GM23338 (cell line): ENCODE measurements at regions not wholly inside any gene's neighbourhood (a gene's known extent, or its start where the extent isn't known, plus 50 kb on each side); places are given as distances from the start of the nearest gene placed in this dataset.

Source experiments
- ATAC-seq: fragments of 200-7000 bp; cut with Tn5 transposase; 3 replicates; pipeline ENCODE4 v1.9.1; 2020
- DNase-seq: peaks from one replicate; pipeline ENCODE4 v3.0.0-alpha.2; 2015; ENCODE audit warnings: low spot score
- H2AFZ ChIP-seq: fragments of 200-600 bp; sonication (generic); 2 replicates; pipeline ENCODE4 v1.8.0; 2016; ENCODE audit warnings: antibody characterized with exemption, mild to moderate bottlenecking, moderate library complexity
- H3F3A ChIP-seq: fragments of 200-600 bp; sonication (generic); replicated peaks from 2 replicates; pipeline ENCODE4 v1.8.0; 2017; ENCODE audit warnings: antibody characterized with exemption, mixed run types, low read depth
- H3K27ac ChIP-seq: fragments of 200-600 bp; sonication (generic); 2 replicates; pipeline ENCODE4 v1.6.1; 2016; ENCODE audit warnings: low read depth
- H3K27me3 ChIP-seq: fragments of 200-600 bp; sonication (generic); 2 replicates; pipeline ENCODE4 v1.8.0; 2016; ENCODE audit warnings: mild to moderate bottlenecking, mixed run types, moderate library complexity; ENCODE audit not compliant: insufficient read depth
- H3K36me3 ChIP-seq: fragments of 200-600 bp; sonication (generic); 2 replicates; pipeline ENCODE4 v1.8.0; 2016; ENCODE audit warnings: mild to moderate bottlenecking; ENCODE audit not compliant: insufficient read depth
- H3K4me1 ChIP-seq: fragments of 200-600 bp; sonication (generic); 2 replicates; pipeline ENCODE4 v1.8.0; 2016; ENCODE audit warnings: mild to moderate bottlenecking, moderate library complexity; ENCODE audit not compliant: insufficient read depth
- H3K4me2 ChIP-seq: fragments of 200-600 bp; sonication (generic); 2 replicates; pipeline ENCODE4 v1.7.1; 2017; ENCODE audit warnings: mixed run types
- H3K4me3 ChIP-seq: fragments of 200-600 bp; sonication (generic); 2 replicates; pipeline ENCODE4 v1.6.1; 2016; ENCODE audit warnings: mixed run types
- H3K79me2 ChIP-seq: fragments of 200-600 bp; sonication (generic); replicated peaks from 2 replicates; pipeline ENCODE4 v1.8.0; 2017; ENCODE audit warnings: mild to moderate bottlenecking; ENCODE audit not compliant: insufficient read depth
- H3K9me2 ChIP-seq: fragments of 200-600 bp; sonication (generic); 2 replicates; pipeline ENCODE4 v1.8.0; 2017; ENCODE audit not compliant: insufficient read depth
- H4K20me1 ChIP-seq: fragments of 200-600 bp; sonication (generic); replicated peaks from 2 replicates; pipeline ENCODE4 v1.8.0; 2017; ENCODE audit warnings: mild to moderate bottlenecking; ENCODE audit not compliant: insufficient read depth
- H3K27ac Mint-ChIP-seq: 2 replicates; pipeline ENCODE4 v1.8.0; 2020; ENCODE audit warnings: inconsistent platforms, mild to moderate bottlenecking, moderate library complexity, mixed read lengths
- H3K27me3 Mint-ChIP-seq: 3 replicates; pipeline ENCODE4 v1.8.0; 2022; ENCODE audit warnings: low read depth, mild to moderate bottlenecking, moderate library complexity, mixed read lengths, inconsistent platforms; ENCODE audit not compliant: insufficient read depth, poor library complexity
- H3K36me3 Mint-ChIP-seq: 3 replicates; pipeline ENCODE4 v1.8.0; 2021; ENCODE audit warnings: low read depth, mild to moderate bottlenecking, inconsistent platforms, moderate library complexity, mixed read lengths
- H3K4me1 Mint-ChIP-seq: 3 replicates; pipeline ENCODE4 v1.8.0; 2020; ENCODE audit warnings: mild to moderate bottlenecking, inconsistent platforms, mixed read lengths
- H3K4me3 Mint-ChIP-seq: 3 replicates; pipeline ENCODE4 v1.8.0; 2021; ENCODE audit warnings: moderate library complexity, mild to moderate bottlenecking, inconsistent platforms, mixed read lengths
- H3K9me3 Mint-ChIP-seq: 3 replicates; pipeline ENCODE4 v1.8.0; 2020; ENCODE audit warnings: moderate library complexity, mild to moderate bottlenecking, inconsistent platforms, mixed read lengths
- CREB1 ChIP-seq: fragments of 250-450 bp; sonication (Bioruptor Pico); IDR thresholded peaks from 2 replicates; pipeline ENCODE4 v1.5.0; 2020; ENCODE audit warnings: low read depth, mild to moderate bottlenecking, moderate library complexity
- CTCF ChIP-seq, 2 experiments: fragments of 200-600 bp in 1 of 2; sonication (generic) in 1 of 2; conservative IDR thresholded peaks; 2 replicates each; pipeline versions ENCODE4 v1.5.1 to v1.6.1; 2016 to 2017; ENCODE audit warnings: antibody characterized with exemption in 2 of 2, low read depth in 2 of 2, mild to moderate bottlenecking in 2 of 2, moderate library complexity in 1 of 2
- EZH2phosphoT487 ChIP-seq: fragments of 200-600 bp; sonication (generic); IDR thresholded peaks from one replicate; pipeline ENCODE4 v1.8.1; 2018; ENCODE audit warnings: antibody characterized with exemption; ENCODE audit not compliant: unreplicated experiment
- NANOG ChIP-seq: IDR thresholded peaks from 2 replicates; pipeline ENCODE4 v1.6.1; 2016; ENCODE audit warnings: antibody characterized with exemption, borderline replicate concordance
- REST ChIP-seq: IDR thresholded peaks from one replicate; pipeline ENCODE4 v1.6.1; 2018; ENCODE audit warnings: antibody characterized with exemption; ENCODE audit not compliant: unreplicated experiment
- ZNF462 ChIP-seq: fragments of 250-450 bp; sonication (Bioruptor Pico); IDR thresholded peaks from 2 replicates; pipeline ENCODE4 v1.5.0; 2020; ENCODE audit warnings: mild to moderate bottlenecking, moderate library complexity

- Mint-ChIP-seq H3K27ac (no peak overlapping the region), H3K27me3 (no peaks in the 10 kb centered on the region), H3K4me1 (no peaks in the 10 kb centered on the region), H3K36me3 (no peaks in the 10 kb centered on the region), H3K9me3 (no peaks in the 10 kb centered on the region), H3K4me3 (no peak overlapping the region)
- no peak for ATAC-seq
- no peaks in the 10 kb centered on the region for H4K20me1 ChIP-seq
- no peak overlapping the region for H2AFZ ChIP-seq
- H3K9me2 ChIP-seq, result no peaks in the 10 kb centered on the region
- 0 out of 2 replicates have a peak, but pooled peaks cover 2% of the 10 kb centered on the region for H3K36me3 ChIP-seq
- no peaks in the 10 kb centered on the region for H3K27me3 ChIP-seq
- no peak overlapping the region for H3K27ac ChIP-seq
- no peaks in the 10 kb centered on the region for H3K4me1 ChIP-seq
- no peaks in the 10 kb centered on the region for H3F3A ChIP-seq
- no peak overlapping the region for H3K4me3 ChIP-seq
- no peak overlapping the region for H3K4me2 ChIP-seq
- TF ChIP-seq REST (no peak), NANOG (no peak), CREB1 (CRISPR knock-in tag) (no peak), CTCF (conservative IDR thresholded peaks at IDR 0.05; ENCODE audit: low read depth in 2 of 2) (no peak), ZNF462 (CRISPR knock-in tag) (no peak), EZH2phosphoT487 (no peak)
- DNase-seq, result no peak
- H3K79me2 ChIP-seq, result no peaks in the 10 kb centered on the region
Observed at GRCh38 chr11:39461066-39461465, 1998.4 kb downstream of the LRRC4C start.
